DMS114 treated with DMSO at 0.1 percent for 48 hours (cell line): ENCODE measurements at regions not wholly inside any gene's neighbourhood (a gene's known extent, or its start where the extent isn't known, plus 50 kb on each side); places are given as distances from the start of the nearest gene placed in this dataset.

Experiments
- DNase-seq: peaks from one replicate; lab custom pipeline; 2025; ENCODE audit not compliant: unreplicated experiment; lab: John Stamatoyannopoulos, UW

- no peak for DNase-seq
Observed at GRCh38 chr5:61949054-61949678, 356.8 kb upstream of the KIF2A start.

- no peak for DNase-seq
Observed at GRCh38 chr5:61949679-61950435, 356.1 kb upstream of the KIF2A start.

- DNase-seq, result no peak
Observed at GRCh38 chr5:61951295-61951694, 354.7 kb upstream of the KIF2A start.

GRCh38 chr5:61953913-61954312 is 352.1 kb upstream of the KIF2A start:
- no peak for DNase-seq

GRCh38 chr5:61964201-61964600 is 341.8 kb upstream of the KIF2A start:
- DNase-seq, result no peak

GRCh38 chr5:61965069-61965468 is 340.9 kb upstream of the KIF2A start:
- DNase-seq, result no peak

GRCh38 chr5:61965490-61965889 is 340.5 kb upstream of the KIF2A start:
- no peak for DNase-seq

- no peak for DNase-seq
Observed at GRCh38 chr5:61966296-61966955, 339.6 kb upstream of the KIF2A start.

- no peak for DNase-seq
Observed at GRCh38 chr5:61966997-61967396, 339.0 kb upstream of the KIF2A start.

GRCh38 chr5:61967681-61968080 is 338.3 kb upstream of the KIF2A start:
- DNase-seq, result no peak

GRCh38 chr5:61969347-61969746 is 336.7 kb upstream of the KIF2A start:
- no peak for DNase-seq

GRCh38 chr5:61969755-61970154 is 336.3 kb upstream of the KIF2A start:
- no peak for DNase-seq

- no peak for DNase-seq
Observed at GRCh38 chr5:61970218-61970617, 335.8 kb upstream of the KIF2A start.

- no peak for DNase-seq
Observed at GRCh38 chr5:61974680-61975079, 331.3 kb upstream of the KIF2A start.

GRCh38 chr5:61981886-61982285 is 324.1 kb upstream of the KIF2A start:
- DNase-seq, result no peak

GRCh38 chr5:61991430-61991829 is 314.6 kb upstream of the KIF2A start:
- no peak for DNase-seq

GRCh38 chr5:61991866-61992265 is 314.1 kb upstream of the KIF2A start:
- DNase-seq, result no peak

- DNase-seq, result no peak
Observed at GRCh38 chr5:61993295-61993927, 312.6 kb upstream of the KIF2A start.

GRCh38 chr5:61994171-61994570 is 311.8 kb upstream of the KIF2A start:
- DNase-seq, result no peak

- DNase-seq, result no peak
Observed at GRCh38 chr5:61995486-61995885, 310.5 kb upstream of the KIF2A start.

- DNase-seq, result no peak
Observed at GRCh38 chr5:61999371-61999770, 306.6 kb upstream of the KIF2A start.

- DNase-seq, result no peak
Observed at GRCh38 chr5:62000646-62001045, 305.4 kb upstream of the KIF2A start.
